Loucy (cell line): ENCODE measurements at regions not wholly inside any gene's neighbourhood (a gene's known extent, or its start where the extent isn't known, plus 50 kb on each side); places are given as distances from the start of the nearest gene placed in this dataset.

ENCODE experiments used
- EZH2phosphoT487 ChIP-seq: fragments of 200-600 bp; IDR thresholded peaks from 2 replicates; pipeline ENCODE4 v1.6.1; 2018; ENCODE audit warnings: antibody characterized with exemption, mild to moderate bottlenecking, moderate library complexity, borderline replicate concordance
- TF ChIP-seq, protein P1 (sequence below): fragments of 200-600 bp; sonication (generic); conservative IDR thresholded peaks from 2 replicates; pipeline ENCODE4 v1.5.1; 2014; ENCODE audit warnings: mild to moderate bottlenecking, antibody characterized with exemption, low read length

DNA sequence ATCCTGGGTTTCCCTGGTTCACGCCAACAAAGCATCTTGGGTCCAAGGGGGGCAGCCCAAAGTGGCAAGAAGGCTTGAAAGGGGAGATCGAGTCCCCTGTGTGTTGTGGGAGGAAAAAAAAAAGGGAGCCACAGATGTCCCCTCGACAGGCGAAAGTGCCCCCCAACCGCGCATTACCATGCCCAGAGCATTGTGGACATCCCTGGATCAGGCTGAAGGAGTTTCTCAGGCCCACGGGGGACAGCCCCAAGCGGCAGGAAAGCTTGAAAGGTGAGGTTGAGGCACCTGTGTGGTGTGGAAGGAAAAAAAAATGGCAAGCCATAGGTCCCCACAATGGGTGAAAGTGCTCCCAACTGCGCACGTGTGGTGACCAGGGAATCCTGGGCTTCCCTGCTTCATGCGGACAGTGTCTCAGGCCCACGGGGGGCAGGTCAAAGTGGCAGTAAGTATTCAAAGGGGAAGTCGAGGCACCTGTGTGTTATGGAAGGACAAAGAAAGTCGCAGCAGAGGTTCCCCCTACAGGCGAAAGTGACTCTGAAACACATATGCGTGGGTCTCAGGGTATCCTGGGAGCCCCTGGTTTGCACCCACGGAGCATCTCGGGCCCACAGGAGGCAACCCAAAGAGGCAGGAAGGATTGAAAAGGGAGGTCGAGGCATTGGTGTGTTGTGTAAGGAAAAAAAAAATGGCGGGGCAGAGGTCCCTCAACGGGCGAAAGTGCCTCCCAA, 580.1 kb downstream of the ALG10 start:
- TF ChIP-seq, protein P1, sequence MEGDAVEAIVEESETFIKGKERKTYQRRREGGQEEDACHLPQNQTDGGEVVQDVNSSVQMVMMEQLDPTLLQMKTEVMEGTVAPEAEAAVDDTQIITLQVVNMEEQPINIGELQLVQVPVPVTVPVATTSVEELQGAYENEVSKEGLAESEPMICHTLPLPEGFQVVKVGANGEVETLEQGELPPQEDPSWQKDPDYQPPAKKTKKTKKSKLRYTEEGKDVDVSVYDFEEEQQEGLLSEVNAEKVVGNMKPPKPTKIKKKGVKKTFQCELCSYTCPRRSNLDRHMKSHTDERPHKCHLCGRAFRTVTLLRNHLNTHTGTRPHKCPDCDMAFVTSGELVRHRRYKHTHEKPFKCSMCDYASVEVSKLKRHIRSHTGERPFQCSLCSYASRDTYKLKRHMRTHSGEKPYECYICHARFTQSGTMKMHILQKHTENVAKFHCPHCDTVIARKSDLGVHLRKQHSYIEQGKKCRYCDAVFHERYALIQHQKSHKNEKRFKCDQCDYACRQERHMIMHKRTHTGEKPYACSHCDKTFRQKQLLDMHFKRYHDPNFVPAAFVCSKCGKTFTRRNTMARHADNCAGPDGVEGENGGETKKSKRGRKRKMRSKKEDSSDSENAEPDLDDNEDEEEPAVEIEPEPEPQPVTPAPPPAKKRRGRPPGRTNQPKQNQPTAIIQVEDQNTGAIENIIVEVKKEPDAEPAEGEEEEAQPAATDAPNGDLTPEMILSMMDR: no peak
- no peak for TF ChIP-seq EZH2phosphoT487
